ENCODE measurements at regions not wholly inside any gene's neighbourhood (a gene's known extent, or its start where the extent isn't known, plus 50 kb on each side); places are given as distances from the start of the nearest gene placed in this dataset.
"Not testable (repeated sequence)": the region's sequence is repeated elsewhere in the genome, so short reads cannot be mapped to it uniquely, and the experiment has no call there.

GRCh38 chr22:26939466-26939865 lies 282.1 kb downstream of the MIAT start:
- Histone ChIP-seq H3K27ac (no peak overlapping the region), H3K4me3 (no peak overlapping the region), H3K9me3 (ENCODE audit: low read depth) (no peaks in the 10 kb centered on the region), H3K36me3 (no peaks in the 10 kb centered on the region), H3K4me1 (ENCODE audit: low read depth) (no peaks in the 10 kb centered on the region), H3K27me3 (no peaks in the 10 kb centered on the region)
- DNase-seq (ENCODE audit: low read depth in 1 of 2, low spot score in 1 of 2) = no peak
- no peak for TF ChIP-seq CTCF (IDR thresholded peaks at IDR 0.05; ENCODE audit: low read depth, low read length)

GRCh38 chr22:26941896-26942636 lies 284.7 kb downstream of the MIAT start:
- H3K4me3 ChIP-seq = no peak overlapping the region
- TF ChIP-seq CTCF (IDR thresholded peaks at IDR 0.05; ENCODE audit: low read depth, low read length) = no peak
- H3K27ac ChIP-seq = no peak overlapping the region
- H3K27me3 ChIP-seq = no peaks in the 10 kb centered on the region
- no peaks in the 10 kb centered on the region for H3K36me3 ChIP-seq
- no peaks in the 10 kb centered on the region for H3K4me1 ChIP-seq (ENCODE audit: low read depth)
- no peaks in the 10 kb centered on the region for H3K9me3 ChIP-seq (ENCODE audit: low read depth)
- DNase-seq (ENCODE audit: low read depth in 1 of 2, low spot score in 1 of 2) = no peak

- no peaks in the 10 kb centered on the region for H3K4me1 ChIP-seq (ENCODE audit: low read depth)
- no peak for DNase-seq (ENCODE audit: low read depth in 1 of 2, low spot score in 1 of 2)
- H3K9me3 ChIP-seq (ENCODE audit: low read depth) = no peaks in the 10 kb centered on the region
- H3K4me3 ChIP-seq = no peak overlapping the region
- H3K27ac ChIP-seq = no peak overlapping the region
- H3K36me3 ChIP-seq = no peaks in the 10 kb centered on the region
- TF ChIP-seq CTCF (IDR thresholded peaks at IDR 0.05; ENCODE audit: low read depth, low read length) = no peak
- H3K27me3 ChIP-seq = no peaks in the 10 kb centered on the region
These were observed 285.2 kb downstream of the MIAT start for GRCh38 chr22:26942637-26942957.

- H3K27me3 ChIP-seq = no peaks in the 10 kb centered on the region
- H3K4me3 ChIP-seq = no peak overlapping the region
- no peak overlapping the region for H3K27ac ChIP-seq
- no peak for DNase-seq (ENCODE audit: low read depth in 1 of 2, low spot score in 1 of 2)
- no peak for TF ChIP-seq CTCF (IDR thresholded peaks at IDR 0.05; ENCODE audit: low read depth, low read length)
- H3K4me1 ChIP-seq (ENCODE audit: low read depth) = no peaks in the 10 kb centered on the region
- H3K36me3 ChIP-seq = no peaks in the 10 kb centered on the region
- H3K9me3 ChIP-seq (ENCODE audit: low read depth) = no peaks in the 10 kb centered on the region
These were observed 288.2 kb downstream of the MIAT start for GRCh38 chr22:26945565-26945964.

GRCh38 chr22:26949193-26949592 lies 291.8 kb downstream of the MIAT start:
- no peak for TF ChIP-seq CTCF (IDR thresholded peaks at IDR 0.05; ENCODE audit: low read depth, low read length)
- Histone ChIP-seq H3K36me3 (no peaks in the 10 kb centered on the region), H3K27ac (no peak overlapping the region), H3K9me3 (ENCODE audit: low read depth) (no peaks in the 10 kb centered on the region), H3K27me3 (peaks cover 30% of the 10 kb centered on the region), H3K4me1 (ENCODE audit: low read depth) (no peaks in the 10 kb centered on the region), H3K4me3 (no peak overlapping the region)
- peak; percentile 50 to 82 for DNase-seq (ENCODE audit: low read depth in 1 of 2, low spot score in 1 of 2)

- not testable (repeated sequence) for H3K27ac ChIP-seq; H3K9me3 ChIP-seq (ENCODE audit: low read depth); H3K4me1 ChIP-seq (ENCODE audit: low read depth); DNase-seq (ENCODE audit: low read depth in 1 of 2, low spot score in 1 of 2); H3K4me3 ChIP-seq; H3K36me3 ChIP-seq
- H3K27me3 ChIP-seq = peaks cover 49% of the 10 kb centered on the region
These were observed 293.8 kb downstream of the MIAT start for GRCh38 chr22:26951139-26951538.

Data from cardiac muscle cell (in vitro differentiated cells and primary cell).